GM11168 (cell line): ENCODE measurements at regions not wholly inside any gene's neighbourhood (a gene's known extent, or its start where the extent isn't known, plus 50 kb on each side); places are given as distances from the start of the nearest gene placed in this dataset.
"Not testable (repeated sequence)": the region's sequence is repeated elsewhere in the genome, so short reads cannot be mapped to it uniquely, and the experiment has no call there.

Experiments used
- in situ Hi-C: fragments of 300-500 bp; cut with MboI; formaldehyde crosslinking; loops from one replicate; pipeline ENCODE4 v1.12.0; 2022; ENCODE audit warnings: low sequenced_read_pairs; ENCODE audit not compliant: unreplicated experiment

- in situ Hi-C loops: no loop called here
Measured at GRCh38 chr7:13024121-13024674, 336.8 kb downstream of the ARL4A start.

DNA sequence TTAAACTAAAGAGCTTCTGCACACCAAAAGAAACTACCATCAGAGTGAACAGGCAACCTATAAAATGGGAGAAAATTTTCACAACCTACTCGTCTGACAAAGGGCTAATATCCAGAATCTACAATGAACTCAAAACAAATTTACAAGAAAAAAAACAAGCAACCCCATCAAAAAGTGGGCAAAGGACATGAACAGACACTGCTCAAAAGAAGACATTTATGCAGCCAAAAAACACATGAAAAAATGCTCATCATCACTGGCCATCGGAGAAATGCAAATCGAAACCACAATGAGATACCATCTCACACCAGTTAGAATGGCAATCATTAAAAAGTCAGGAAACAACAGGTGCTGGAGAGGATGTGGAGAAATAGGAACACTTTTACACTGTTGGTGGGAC is 337.6 kb downstream of the ARL4A start:
- in situ Hi-C loops: not testable (repeated sequence)

- in situ Hi-C loops: no loop called here
Measured at GRCh38 chr7:13027321-13027720, 339.9 kb downstream of the ARL4A start.

DNA sequence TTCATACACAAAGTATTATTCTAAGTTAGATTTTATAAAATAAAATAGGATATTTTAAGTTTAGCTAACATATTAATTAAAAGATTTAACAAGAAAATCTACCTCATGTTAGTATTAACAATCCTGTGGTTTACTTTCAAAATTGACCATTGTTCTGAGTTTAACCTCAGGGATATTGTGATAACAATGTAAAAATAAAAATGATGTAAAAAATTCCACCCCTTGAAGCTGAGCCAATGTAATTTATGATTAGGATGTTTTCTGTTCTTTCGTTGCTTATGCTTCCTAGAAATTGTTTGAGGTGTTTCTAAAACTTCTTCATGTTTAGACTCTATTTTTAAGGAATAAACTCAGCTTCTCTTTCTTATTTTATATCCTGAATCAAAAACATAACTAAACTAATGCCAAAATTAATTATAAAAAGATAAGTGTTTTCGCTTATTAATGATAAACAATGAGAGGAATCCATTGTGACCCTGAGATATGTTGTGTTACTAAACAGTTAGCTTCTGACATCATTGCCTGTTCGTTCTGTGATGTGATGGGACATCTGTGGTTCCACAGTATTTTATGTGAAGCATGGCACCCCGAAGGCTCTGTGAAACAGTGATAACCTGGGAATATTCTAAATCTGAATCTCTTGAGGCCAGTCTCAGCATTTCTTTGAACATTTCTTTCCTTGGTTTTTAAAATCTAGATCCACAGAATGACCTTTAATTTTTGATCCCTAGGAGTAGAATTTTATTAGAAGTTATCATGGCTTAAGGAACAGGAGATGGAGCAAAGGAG is 340.8 kb downstream of the ARL4A start:
- in situ Hi-C loops: no loop called here

DNA sequence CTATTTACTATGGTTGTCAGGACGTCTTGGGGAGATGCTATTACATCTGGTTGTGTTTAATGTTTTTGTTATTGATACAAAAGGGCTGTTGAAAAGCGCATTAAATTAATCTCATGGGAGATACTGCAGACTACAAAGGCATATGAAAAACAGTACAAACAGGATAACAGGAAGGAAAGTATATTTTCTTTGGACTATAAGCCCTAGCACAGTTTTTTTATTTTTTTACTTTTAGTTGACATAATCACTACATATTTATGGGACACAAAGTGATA is 341.3 kb downstream of the ARL4A start:
- in situ Hi-C loops: no loop called here

GRCh38 chr7:13031468-13031867 is 344.0 kb downstream of the ARL4A start:
- in situ Hi-C loops: no loop called here

GRCh38 chr7:13032084-13032483 is 344.7 kb downstream of the ARL4A start:
- in situ Hi-C loops: no loop called here

DNA sequence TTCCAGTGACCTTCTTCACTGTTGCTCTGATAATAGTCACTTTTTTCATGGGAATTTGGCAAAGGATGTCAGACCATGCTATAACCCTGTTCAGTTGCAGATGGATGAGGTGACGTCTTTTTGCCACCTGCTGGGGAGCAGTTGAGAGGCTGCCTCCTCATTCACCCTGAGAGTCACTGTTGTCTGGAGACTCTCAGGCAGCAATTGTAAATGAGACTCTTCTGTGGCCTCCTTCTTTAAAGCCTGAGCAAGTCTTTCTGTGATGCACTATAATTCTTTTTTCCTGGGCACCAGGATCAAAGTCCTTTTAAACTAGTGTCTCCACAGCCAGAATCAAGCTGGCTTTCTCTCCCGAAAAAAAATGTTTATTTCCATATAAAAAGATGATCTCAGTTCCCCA is 345.1 kb downstream of the ARL4A start:
- in situ Hi-C loops: no loop called here

- in situ Hi-C loops: no loop called here
Measured at GRCh38 chr7:13034693-13035092, 347.3 kb downstream of the ARL4A start.

GRCh38 chr7:13035233-13035632 is 347.8 kb downstream of the ARL4A start:
- in situ Hi-C loops: no loop called here

GRCh38 chr7:13036256-13036780 is 348.9 kb downstream of the ARL4A start:
- in situ Hi-C loops: no loop called here

DNA sequence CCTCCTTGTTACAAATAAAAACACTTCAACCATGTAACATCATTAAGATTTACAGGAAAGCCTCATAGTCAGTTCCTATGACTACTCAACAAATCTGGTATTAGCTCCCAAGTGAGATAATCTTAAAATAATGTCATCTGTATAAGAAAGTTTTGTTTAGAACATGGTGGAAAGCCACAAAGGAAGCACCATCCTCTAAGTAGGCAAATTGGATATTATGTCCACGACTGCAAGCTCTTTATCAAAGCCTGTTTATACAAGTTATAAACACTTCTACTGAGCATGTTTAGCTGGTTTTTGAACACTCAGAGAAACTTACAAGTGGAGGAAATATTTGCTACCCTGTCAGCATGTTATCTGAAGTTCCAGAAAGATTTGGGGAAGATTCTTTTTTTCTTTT is 349.8 kb downstream of the ARL4A start:
- in situ Hi-C loops: no loop called here

DNA sequence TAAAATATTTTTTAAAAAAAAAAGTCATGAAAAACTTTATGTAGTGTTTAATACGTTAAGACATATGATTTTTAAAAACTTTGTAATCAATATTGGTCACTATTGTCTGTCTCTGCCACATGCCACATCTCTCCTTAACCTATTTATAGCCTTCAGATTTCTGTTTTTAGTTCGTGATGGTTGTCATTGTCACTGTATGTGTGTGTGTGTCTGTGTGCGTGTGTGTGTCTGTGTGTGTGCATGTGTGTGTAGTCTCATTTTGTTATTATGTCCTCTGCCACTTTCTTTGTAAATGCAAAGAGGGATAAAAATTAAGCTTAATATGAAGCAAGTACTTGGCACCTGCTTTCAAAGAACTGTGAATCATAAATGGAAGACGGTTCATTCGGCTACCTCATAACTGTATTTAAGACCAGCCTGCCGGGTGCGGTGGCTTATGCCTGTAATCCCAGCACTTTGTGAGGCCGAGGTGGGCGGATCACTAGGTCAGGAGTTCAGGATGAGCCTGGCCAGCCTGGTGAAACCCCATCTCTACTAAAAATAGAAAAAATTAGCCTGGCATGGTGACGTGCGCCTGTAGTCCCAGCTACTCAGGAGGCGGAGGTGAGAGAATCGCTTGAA is 354.0 kb downstream of the ARL4A start:
- in situ Hi-C loops: no loop called here

DNA sequence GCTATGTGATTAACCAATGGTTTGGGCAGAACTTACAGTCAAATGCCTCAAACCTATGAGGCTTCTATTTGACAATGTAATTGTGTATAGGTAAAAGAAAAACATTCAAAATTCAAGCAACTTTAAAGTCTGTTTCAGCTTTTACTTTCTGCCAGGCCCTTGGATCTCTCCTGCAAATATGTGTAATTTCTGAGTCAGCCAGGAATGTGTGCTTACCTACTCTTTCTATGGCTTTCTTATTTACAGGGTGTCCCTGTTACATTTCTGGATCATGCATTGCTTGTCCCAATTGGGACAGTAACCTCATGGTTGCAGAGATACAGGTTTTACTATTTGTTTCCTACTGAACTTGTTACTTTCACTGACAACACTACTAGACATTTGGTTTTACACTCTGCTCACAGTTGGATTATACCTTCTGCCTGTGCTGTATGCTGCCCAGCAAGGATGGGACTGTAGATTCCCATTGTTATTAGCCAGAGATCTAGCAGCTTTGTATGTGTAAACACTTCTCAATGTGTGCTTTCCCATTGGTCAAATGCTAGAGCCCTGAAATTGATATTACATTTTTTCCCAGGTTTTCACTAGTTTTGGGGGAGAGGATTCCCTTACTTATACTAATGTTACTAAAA is 355.3 kb downstream of the ARL4A start:
- in situ Hi-C loops: no loop called here

DNA sequence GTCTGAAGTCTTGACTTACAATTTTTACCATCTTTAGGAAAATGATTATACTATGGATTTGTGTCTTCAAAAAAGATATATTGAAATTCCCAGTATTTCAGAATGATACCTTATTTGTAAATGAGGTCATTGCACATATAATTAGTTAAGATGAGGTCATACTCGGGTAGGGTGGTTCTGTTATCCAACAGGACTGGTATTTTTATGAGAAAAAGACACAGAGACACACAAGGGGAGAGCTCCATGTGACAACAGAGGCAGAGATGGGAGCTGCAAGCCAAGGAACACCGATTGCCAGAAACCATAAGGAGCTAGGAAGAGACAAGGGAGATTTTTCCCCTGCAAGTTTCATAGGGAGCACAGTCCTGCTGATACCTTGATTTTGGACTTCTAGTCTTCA is 356.9 kb downstream of the ARL4A start:
- in situ Hi-C loops: no loop called here

DNA sequence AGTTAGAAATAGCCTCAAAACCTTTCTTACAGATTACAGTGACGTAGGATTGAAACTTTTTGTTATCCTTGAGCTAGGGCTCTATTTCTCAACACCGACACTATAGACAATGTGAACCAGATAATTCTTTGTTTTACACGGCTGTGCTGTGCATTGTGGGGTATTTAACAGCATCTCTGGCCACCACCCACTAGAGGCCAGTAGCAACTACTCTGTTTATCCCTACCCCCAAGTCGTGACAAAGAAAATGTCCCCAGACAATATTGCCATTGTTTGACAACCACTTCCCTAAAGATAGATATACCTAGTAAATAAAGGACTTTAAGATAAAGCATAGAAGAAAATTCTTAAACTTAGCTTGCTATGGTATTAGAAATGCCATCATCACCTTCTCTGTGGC is 359.6 kb downstream of the ARL4A start:
- in situ Hi-C loops: no loop called here

DNA sequence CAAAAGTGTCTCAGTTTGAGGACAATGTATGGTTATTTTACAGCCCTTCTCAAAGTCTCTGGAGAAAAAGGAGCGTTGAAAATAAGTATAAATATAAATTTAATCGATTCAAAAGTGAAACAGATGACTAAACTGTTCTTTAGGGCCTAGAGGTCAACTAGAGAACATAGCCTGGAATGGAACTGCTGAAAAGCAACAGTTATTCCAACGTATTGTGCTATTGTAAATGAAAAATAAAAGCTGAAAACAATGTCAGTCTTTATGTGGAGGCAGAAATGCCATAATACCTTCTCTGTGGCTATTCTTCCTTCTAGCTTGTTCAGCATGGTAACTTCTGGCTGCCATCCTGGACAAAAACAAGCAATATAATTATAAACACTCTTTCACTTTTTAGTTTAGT is 362.5 kb downstream of the ARL4A start:
- in situ Hi-C loops: no loop called here

DNA sequence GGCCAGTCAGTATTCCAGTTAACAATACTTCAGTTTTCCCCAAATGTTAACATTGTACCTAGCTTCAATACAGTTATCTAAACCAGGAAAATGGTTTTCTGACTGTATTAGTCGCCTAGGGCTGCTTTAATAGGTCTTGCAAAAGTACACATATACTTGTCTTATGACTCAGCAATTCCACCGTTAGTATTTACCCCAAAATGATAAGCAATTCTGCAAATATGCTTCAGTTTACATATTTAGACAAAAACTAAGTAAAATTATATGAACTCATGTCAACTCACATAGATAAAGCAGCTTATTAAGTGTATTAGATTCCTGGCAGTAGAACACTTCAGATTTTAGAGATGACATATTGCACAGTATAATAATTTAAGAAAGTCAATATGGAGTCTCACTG is 363.3 kb downstream of the ARL4A start:
- in situ Hi-C loops: no loop called here

DNA sequence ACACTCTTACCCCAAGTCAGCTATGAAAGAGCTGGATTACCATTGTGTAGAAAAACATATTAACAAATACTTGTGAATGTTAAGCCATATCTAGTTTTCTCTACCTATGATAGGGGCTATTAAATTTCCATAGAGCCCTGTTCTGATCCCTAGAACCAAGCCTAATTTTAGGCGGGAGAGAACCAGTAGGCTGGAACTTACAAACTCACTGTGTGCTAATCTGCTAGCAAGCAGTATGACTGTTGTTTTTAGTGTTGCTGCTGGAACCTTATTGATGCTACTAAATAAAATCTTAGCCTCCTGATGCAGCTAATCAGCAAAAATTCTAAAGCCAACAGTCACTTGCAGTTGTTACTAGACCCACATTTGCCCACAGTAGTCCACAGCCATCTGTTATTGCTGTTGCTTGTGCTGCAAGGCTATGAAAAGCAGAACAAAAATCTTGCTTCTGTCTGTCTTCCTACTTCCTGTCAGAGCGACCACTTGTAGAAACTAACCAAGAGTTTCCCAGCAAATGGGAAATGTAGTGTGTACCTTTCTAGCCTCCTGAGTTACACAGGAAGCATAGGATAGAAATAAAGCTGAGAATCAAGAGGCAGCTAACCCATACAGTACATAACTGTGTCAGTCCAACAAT is 368.4 kb downstream of the ARL4A start:
- in situ Hi-C loops: no loop called here

DNA sequence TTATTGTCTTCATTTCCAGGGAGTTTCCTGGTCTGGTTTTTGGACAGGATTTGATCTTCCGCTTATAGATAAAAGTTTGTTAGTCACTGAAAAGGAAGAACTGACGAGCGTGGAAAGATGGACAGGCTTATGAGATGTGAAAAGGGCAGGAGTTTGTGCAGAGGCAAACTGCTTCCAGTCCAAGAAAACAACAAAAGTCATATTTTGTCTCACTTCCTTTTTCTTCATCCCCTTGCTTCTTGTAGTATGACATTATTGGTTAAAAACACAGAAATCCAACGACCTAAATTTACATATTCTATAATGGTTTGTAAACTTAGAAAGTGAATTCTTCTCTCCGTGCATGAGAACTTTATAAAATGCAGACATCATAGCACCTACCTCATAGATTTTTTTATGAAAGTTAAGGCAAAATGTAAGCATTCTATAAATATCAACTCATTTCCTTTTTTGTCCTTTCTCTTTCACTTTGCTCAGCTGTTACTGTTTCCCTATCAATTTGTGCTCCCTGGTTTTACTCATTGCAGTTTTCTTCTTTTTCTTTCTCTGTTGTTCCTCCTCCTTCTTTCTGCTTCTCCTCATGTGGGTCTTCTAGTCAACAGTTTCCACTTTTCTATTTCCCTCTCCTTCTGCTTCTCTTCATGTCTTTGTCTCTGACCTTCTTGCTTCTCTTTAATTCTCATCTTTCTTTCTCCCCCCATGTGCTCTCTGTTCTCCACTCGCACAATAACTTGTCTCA is 370.2 kb downstream of the ARL4A start:
- in situ Hi-C loops: no loop called here
